NT2/D1 (cell line): ENCODE measurements at regions not wholly inside any gene's neighbourhood (a gene's known extent, or its start where the extent isn't known, plus 50 kb on each side); places are given as distances from the start of the nearest gene placed in this dataset.

Source experiments
- SUZ12 ChIP-seq: IDR thresholded peaks from 2 replicates; pipeline ENCODE4 v1.6.1; 2011; ENCODE audit not compliant: insufficient read length, insufficient read depth; ENCODE audit errors: extremely low read depth
- YY1 ChIP-seq: IDR thresholded peaks from 2 replicates; pipeline ENCODE4 v1.6.1; 2011; ENCODE audit not compliant: insufficient read length, insufficient read depth

- TF ChIP-seq SUZ12 (no peak), YY1 (no peak)
Observed at GRCh38 chr1:185385991-185386390, 68.9 kb upstream of the IVNS1ABP start.
